Natural killer cell treated with Interleukin-12 subunit alpha and Interleukin-12 subunit beta and Interleukin-15 and Interleukin-18, amount 100 ng/mL, for 72 hours (primary cell): ENCODE measurements at regions not wholly inside any gene's neighbourhood (a gene's known extent, or its start where the extent isn't known, plus 50 kb on each side); places are given as distances from the start of the nearest gene placed in this dataset.
A peak's percentile ranks its signal among the peaks of the same experiment; 100 is the strongest.
"Not testable (repeated sequence)": the region's sequence is repeated elsewhere in the genome, so short reads cannot be mapped to it uniquely, and the experiment has no call there.

Experiments used
- ATAC-seq, 2 donors: fragments of 150-1000 bp; cut with Tn5 transposase in 1 of 2; sonication (Bioruptor Pico), chemical (Tn5 transposase) in 1 of 2; 2 replicates each; pipeline ENCODE4 v1.10.0; 2021
- DNase-seq: peaks from one replicate; pipeline ENCODE4 v3.0.0; 2022; ENCODE audit warnings: low spot score
- H3K27ac Mint-ChIP-seq, 2 donors: 1 replicate in 1 of 2; 2 replicates in 1 of 2; pipeline ENCODE4 v1.8.0; 2022; ENCODE audit warnings: mixed read lengths in 2 of 2, mild to moderate bottlenecking in 1 of 2, moderate library complexity in 1 of 2
- H3K27me3 Mint-ChIP-seq, 2 donors: 1 replicate in 1 of 2; 2 replicates in 1 of 2; pipeline ENCODE4 v1.8.0; 2022; ENCODE audit warnings: mixed read lengths in 2 of 2
- H3K36me3 Mint-ChIP-seq: one replicate; pipeline ENCODE4 v1.8.0; 2022; ENCODE audit warnings: mixed read lengths
- H3K4me1 Mint-ChIP-seq, 2 donors: 1 replicate in 1 of 2; 2 replicates in 1 of 2; pipeline ENCODE4 v1.8.0; 2022; ENCODE audit warnings: low read depth in 2 of 2, mixed read lengths in 2 of 2, mild to moderate bottlenecking in 1 of 2
- H3K4me3 Mint-ChIP-seq: one replicate; pipeline ENCODE4 v1.8.0; 2022; ENCODE audit warnings: mixed read lengths
- H3K9me3 Mint-ChIP-seq: 2 replicates; pipeline ENCODE4 v1.8.0; 2022; ENCODE audit warnings: mixed read lengths

DNA sequence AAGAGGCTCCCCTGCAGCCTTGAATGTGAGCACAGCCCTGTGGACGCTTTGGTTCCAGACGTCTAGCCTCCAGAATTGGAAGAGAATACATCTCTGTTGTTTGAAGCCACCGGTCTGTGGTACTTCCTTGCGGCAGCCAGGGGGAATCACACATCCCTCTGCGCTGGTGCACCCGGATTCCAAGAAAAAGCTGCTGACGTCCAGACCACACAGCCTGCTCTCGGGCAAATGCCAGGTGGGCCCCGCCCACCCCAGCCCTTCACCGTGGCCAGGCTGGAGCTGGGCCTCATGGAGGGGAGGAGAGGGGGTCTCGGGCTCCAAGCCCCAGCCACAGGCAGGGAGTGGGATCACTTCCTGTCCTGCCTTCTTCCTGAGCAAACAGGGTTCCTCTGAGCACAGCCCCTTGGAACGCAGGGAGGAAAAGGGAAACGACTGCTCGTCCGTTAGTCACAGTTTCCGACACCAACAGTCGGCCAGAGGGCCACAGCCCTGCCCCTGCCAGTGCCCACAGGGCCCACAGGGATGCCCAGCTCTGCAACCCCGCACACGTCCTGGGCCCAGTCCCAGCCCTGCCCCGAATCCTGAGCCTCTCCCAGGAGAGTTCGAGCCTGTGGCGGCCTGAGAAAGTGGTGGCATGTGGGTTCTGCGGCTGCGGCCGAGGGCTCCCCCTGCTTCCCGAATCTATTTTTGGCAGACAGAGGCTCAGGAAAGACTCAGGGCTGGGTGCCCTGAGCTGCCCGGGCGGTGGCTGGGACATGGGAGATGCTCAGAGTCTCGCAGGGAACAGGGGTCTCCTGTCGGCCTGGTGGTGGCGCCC, 85.3 kb downstream of the RFLNA start:
- no peaks in the 10 kb centered on the region for H3K36me3 Mint-ChIP-seq
- peaks cover 7 to 9% of the 10 kb centered on the region in 2 donors for H3K4me1 Mint-ChIP-seq
- H3K27ac Mint-ChIP-seq: peak overlapping the region in 1 of 2 donors; percentile 37
- DNase-seq (no peak), ATAC-seq (no peak)
- no peaks in the 10 kb centered on the region for H3K27me3 Mint-ChIP-seq
- H3K9me3 Mint-ChIP-seq: no peaks in the 10 kb centered on the region
- H3K4me3 Mint-ChIP-seq: no peak overlapping the region

DNA sequence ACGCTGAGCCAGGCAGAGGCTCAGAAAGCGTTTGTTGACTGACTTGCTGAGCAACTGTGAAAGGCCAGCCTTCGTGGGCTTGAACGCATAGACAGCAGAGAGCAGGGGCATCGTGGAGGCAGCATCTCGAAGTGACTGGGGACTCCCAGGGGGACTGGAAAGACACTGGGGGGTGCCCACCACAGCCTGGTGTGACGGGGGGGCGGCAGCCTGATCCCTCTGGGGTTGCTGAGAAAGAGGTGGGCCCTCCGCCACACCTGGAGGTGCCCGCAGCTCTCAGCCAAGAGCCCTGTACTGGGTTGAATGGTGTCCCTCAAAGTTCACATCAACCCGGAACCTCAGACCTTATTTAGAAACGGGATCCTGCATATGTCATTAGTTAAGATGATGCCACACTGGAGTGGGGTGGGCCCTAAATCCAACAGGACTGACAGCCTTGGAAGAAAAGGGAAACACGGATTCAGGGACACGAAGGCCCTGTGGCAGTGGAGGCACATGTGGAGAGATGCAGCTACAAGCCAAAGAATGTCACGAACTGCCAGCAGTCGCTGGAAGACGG, 84.6 kb downstream of the RFLNA start:
- Mint-ChIP-seq H3K9me3 (no peaks in the 10 kb centered on the region), H3K27ac (peak overlapping the region in 1 of 2 donors; percentile 37), H3K4me1 (peaks cover 7 to 9% of the 10 kb centered on the region in 2 donors), H3K4me3 (no peak overlapping the region), H3K27me3 (no peaks in the 10 kb centered on the region), H3K36me3 (no peaks in the 10 kb centered on the region)
- ATAC-seq (no peak), DNase-seq (no peak)

- ATAC-seq (no peak), DNase-seq (no peak)
- Mint-ChIP-seq H3K4me1 (peaks cover 7 to 9% of the 10 kb centered on the region in 2 donors), H3K4me3 (no peak overlapping the region), H3K27me3 (no peaks in the 10 kb centered on the region), H3K36me3 (no peaks in the 10 kb centered on the region), H3K27ac (no peak overlapping the region), H3K9me3 (no peaks in the 10 kb centered on the region)
These were observed 84.0 kb downstream of the RFLNA start for GRCh38 chr12:124378926-124379325.

- no peaks in the 10 kb centered on the region for H3K27me3 Mint-ChIP-seq
- H3K36me3 Mint-ChIP-seq: no peaks in the 10 kb centered on the region
- H3K4me3 Mint-ChIP-seq: no peak overlapping the region
- no peaks in the 10 kb centered on the region for H3K9me3 Mint-ChIP-seq
- no peak overlapping the region for H3K27ac Mint-ChIP-seq
- no peak for DNase-seq
- H3K4me1 Mint-ChIP-seq: peaks cover 7 to 9% of the 10 kb centered on the region in 2 donors
- no peak for ATAC-seq
These were observed 83.2 kb downstream of the RFLNA start for GRCh38 chr12:124377981-124378509.

DNA sequence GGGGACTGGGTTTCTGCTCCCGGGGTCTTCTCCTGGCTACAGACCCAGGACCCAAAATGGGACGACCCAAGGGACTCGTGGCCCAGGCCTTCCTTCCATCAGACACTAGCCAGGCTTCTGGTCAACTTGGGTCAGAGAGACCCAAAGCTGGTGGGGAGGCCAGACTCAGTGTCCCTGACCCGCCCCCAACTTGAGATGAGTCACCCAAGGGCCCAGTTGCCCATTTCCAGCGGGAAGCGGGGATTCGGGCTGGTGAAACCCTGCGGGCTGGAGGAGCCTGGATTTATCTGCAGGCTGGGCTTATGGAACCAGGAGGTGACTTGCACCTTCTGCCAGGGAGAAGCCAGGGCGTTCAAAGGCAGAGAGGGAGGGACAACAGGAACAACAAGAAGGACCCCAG, 81.5 kb downstream of the RFLNA start:
- Mint-ChIP-seq H3K9me3 (no peaks in the 10 kb centered on the region), H3K4me1 (peaks cover 6 to 7% of the 10 kb centered on the region in 2 donors), H3K36me3 (no peaks in the 10 kb centered on the region), H3K27ac (no peak overlapping the region), H3K27me3 (no peaks in the 10 kb centered on the region), H3K4me3 (no peak overlapping the region)
- ATAC-seq (no peak), DNase-seq (no peak)

DNA sequence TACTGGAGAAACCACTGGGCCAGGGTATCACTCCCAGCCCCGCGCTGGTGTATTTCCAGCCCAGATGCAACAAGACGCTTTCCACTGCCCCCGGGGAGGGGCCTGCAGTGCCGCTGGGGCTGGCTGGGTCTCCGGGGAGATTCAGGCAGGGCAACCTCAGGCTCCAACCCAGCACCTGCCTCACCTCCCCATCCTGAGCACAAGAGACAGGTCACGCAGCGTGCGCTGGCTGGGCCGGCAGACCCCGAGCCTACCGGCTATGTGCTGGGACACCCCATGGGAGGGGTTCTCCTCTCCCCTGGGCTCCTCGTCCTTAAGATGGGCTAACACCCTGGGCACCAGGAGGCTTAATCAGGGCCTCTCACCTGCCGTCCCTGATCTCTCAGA, 80.9 kb downstream of the RFLNA start:
- Mint-ChIP-seq H3K27me3 (no peaks in the 10 kb centered on the region), H3K36me3 (no peaks in the 10 kb centered on the region), H3K4me3 (no peak overlapping the region), H3K9me3 (no peaks in the 10 kb centered on the region), H3K27ac (no peak overlapping the region), H3K4me1 (peaks cover 0 to 5% of the 10 kb centered on the region in 2 donors)
- DNase-seq: no peak
- ATAC-seq: no peak

- Mint-ChIP-seq H3K27me3 (no peaks in the 10 kb centered on the region), H3K4me3 (no peak overlapping the region)
These were observed 80.4 kb downstream of the RFLNA start for GRCh38 chr12:124375141-124375788.

DNA sequence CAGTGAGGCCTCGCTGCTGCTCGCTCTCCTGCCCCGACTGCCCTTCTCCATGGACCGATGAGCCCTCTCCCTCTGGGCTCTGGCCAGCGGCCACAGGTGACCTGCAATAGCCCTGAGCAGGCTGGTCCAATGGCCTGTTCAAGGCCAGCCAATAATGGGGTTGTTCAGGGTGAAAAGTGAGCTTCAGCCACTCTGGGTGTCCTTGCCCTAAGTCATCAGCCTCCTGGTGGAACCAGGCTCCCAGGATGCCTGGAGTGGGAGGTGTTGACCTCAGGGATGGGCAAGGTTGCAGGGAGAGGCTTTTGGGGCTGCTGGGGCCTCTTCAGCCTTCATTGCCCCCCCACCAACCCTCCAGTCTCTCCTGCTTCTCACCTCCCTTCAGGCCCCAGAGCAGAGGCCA, 79.7 kb downstream of the RFLNA start:
- Mint-ChIP-seq H3K36me3 (no peaks in the 10 kb centered on the region), H3K9me3 (no peaks in the 10 kb centered on the region), H3K4me3 (no peak overlapping the region), H3K4me1 (peaks cover 0 to 3% of the 10 kb centered on the region in 2 donors), H3K27ac (no peak overlapping the region), H3K27me3 (no peaks in the 10 kb centered on the region)
- no peak for ATAC-seq
- no peak for DNase-seq

More at GRCh38 chr12:124375141-124375788, 80.4 kb downstream of the RFLNA start:
- Mint-ChIP-seq H3K4me1 (peaks cover 0 to 5% of the 10 kb centered on the region in 2 donors), H3K9me3 (no peaks in the 10 kb centered on the region), H3K36me3 (no peaks in the 10 kb centered on the region), H3K27ac (no peak overlapping the region)
- no peak for DNase-seq
- no peak for ATAC-seq

DNA sequence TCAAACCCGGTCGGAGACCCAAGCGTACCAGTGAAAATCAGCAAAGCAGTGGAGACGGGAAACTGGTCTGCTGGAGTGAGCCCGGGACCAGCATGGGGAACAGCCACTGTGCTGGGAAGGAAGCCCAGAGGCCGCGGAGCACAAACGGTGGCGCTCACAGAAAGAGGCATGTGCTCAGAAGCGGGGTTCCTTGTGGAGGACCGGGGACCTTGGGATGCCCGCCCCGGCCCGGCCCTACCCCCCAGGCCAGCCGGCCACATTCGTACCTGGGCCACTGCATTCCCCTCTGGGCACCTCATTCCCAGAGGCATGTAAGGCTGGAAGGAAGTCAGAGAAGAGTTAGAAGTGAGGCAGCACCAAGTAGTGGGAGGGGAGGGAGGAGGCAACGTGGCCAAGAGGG, 79.3 kb downstream of the RFLNA start:
- H3K36me3 Mint-ChIP-seq: no peaks in the 10 kb centered on the region
- H3K27me3 Mint-ChIP-seq: no peaks in the 10 kb centered on the region
- ATAC-seq (no peak), DNase-seq (no peak)
- no peak overlapping the region for H3K27ac Mint-ChIP-seq
- peaks cover 0 to 3% of the 10 kb centered on the region in 2 donors for H3K4me1 Mint-ChIP-seq
- no peak overlapping the region for H3K4me3 Mint-ChIP-seq
- H3K9me3 Mint-ChIP-seq: no peaks in the 10 kb centered on the region

DNA sequence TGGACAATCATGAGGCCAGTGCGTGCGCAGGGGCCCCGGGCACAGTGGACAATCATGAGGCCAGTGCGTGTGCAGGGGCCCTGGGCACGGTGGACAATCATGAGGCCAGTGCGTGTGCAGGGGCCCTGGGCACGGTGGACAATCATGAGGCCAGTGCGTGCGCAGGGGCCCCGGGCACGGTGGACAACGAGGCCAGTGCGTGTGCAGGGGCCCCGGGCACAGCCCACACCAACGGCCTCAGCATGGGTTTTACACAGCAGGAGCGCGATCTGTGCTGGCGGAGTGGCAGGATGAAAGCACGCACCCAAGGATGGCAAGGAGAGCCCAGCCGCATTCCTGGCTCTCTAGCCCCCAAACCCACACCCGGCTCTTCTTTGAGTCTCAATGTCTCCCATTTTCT, 78.8 kb downstream of the RFLNA start:
- not testable (repeated sequence) for H3K4me1 Mint-ChIP-seq, DNase-seq, ATAC-seq, H3K27ac Mint-ChIP-seq, H3K9me3 Mint-ChIP-seq, H3K4me3 Mint-ChIP-seq, H3K36me3 Mint-ChIP-seq, H3K27me3 Mint-ChIP-seq

- Mint-ChIP-seq H3K36me3 (no peaks in the 10 kb centered on the region), H3K27me3 (no peaks in the 10 kb centered on the region), H3K9me3 (no peaks in the 10 kb centered on the region), H3K4me3 (no peak overlapping the region), H3K4me1 (peaks cover 0 to 6% of the 10 kb centered on the region in 2 donors), H3K27ac (no peak overlapping the region)
- ATAC-seq (no peak), DNase-seq (no peak)
These were observed 77.9 kb downstream of the RFLNA start for GRCh38 chr12:124372831-124373230.

DNA sequence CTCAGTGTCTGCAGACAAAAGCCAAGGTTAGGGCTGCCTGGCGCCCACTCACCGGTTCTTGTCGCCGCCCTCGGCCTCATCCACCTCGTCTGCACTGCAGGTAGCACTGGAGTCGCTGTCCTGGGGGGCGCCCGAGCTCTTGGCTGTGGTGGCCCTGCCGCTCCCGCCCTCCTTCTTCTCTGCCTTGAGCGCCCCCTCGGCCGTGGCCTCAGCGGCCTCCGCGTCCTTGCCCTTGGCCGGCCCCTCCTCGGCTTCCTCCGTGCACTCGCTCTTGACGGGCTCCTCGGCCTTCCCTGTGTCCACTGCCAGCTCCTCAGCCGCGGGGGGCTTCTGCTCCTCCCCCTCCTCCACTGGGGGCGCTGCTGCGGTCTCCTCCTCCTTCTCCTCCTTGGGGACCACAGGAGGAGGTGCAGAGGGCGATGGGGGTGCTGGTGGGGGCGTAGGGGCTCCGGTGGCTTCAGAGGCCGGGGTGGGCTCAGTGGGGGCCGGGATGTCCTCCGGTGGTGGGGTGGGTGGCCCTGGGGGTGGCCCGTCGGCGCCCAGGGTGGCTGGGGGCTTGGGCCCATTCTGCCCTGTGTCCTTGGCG, 77.2 kb downstream of the RFLNA start:
- Mint-ChIP-seq H3K27me3 (no peaks in the 10 kb centered on the region), H3K4me1 (peaks cover 0 to 6% of the 10 kb centered on the region in 2 donors), H3K36me3 (no peaks in the 10 kb centered on the region), H3K9me3 (no peaks in the 10 kb centered on the region), H3K4me3 (no peak overlapping the region), H3K27ac (no peak overlapping the region)
- ATAC-seq (no peak), DNase-seq (no peak)

DNA sequence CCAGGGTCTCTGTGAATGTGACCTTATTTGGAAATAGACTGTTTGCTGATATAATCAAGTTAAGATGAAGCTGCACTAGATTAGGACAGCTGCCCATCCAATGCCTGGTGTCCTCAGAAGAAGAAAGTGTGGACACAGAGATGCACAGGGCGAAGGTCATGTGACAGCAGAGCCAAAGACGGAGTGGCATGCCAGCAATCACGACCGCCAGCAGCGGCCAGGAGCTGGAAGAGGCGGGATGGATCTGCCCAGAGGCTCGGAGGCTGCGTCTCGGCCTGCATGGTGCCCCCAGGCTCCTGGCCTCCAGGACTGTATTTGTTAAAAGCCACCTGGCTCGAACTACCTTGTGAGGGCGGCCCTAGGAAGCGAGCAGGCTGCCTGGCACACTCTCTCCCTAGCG, 76.5 kb downstream of the RFLNA start:
- Mint-ChIP-seq H3K27me3 (no peaks in the 10 kb centered on the region), H3K4me1 (peaks cover 0 to 6% of the 10 kb centered on the region in 2 donors), H3K4me3 (no peak overlapping the region), H3K27ac (no peak overlapping the region), H3K36me3 (no peaks in the 10 kb centered on the region), H3K9me3 (no peaks in the 10 kb centered on the region)
- ATAC-seq (no peak), DNase-seq (no peak)

DNA sequence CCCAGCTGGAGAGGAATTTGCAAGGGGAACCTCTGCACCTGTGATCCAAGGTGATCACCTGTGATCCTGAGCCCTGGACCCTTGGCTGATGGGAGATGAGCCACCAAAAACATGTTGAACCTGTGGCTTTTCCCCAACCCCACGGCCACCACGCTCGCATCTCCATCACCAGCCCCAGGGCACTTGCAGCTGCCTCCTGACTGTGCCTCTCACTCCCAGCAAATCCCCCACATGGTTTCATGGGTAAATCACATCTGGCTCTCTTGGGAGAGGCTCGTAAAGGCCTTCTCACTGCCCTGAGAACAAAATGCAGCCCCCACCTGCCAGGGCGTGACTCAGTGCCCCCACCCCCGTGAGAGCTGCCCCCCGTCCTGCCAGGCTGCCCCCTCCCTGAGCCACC, 76.0 kb downstream of the RFLNA start:
- no peaks in the 10 kb centered on the region for H3K36me3 Mint-ChIP-seq
- no peak overlapping the region for H3K27ac Mint-ChIP-seq

More for the DNA sequence above, 76.0 kb downstream of the RFLNA start:
- ATAC-seq (no peak), DNase-seq (no peak)
- no peaks in the 10 kb centered on the region for H3K9me3 Mint-ChIP-seq
- H3K4me1 Mint-ChIP-seq: peaks cover 0 to 9% of the 10 kb centered on the region in 2 donors
- H3K27me3 Mint-ChIP-seq: no peaks in the 10 kb centered on the region
- H3K4me3 Mint-ChIP-seq: no peak overlapping the region
